HG03378 (cell line): ENCODE measurements at regions not wholly inside any gene's neighbourhood (a gene's known extent, or its start where the extent isn't known, plus 50 kb on each side); places are given as distances from the start of the nearest gene placed in this dataset.

ENCODE experiments used
- ATAC-seq: cut with Tn5 transposase; IDR thresholded peaks from one replicate; pipeline ENCODE4 v1.9.1; 2021; ENCODE audit warnings: mild to moderate bottlenecking, moderate library complexity; ENCODE audit not compliant: unreplicated experiment

DNA sequence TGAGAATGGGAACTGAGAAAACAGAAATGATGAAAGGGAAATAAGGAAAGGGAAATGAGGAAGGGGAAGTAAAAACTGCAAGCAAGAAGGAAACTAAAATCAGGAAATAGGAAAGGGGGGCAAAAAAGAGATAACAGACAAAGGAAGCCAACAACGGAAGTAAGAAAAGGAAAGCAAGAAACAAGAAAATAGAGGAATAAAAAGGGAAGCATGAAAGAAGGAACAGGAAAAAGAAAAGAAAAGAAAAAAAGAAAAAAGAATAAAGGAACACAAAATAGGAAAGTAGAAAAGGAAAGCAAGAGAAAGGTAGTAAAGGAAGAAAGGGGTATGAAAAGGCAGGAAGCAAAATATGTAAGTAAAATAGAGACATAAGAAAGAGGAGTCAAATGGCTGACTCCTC is 241.2 kb upstream of the NCKAP5 start:
- ATAC-seq = no peak

GRCh38 chr2:133810559-133810958 is 242.3 kb upstream of the NCKAP5 start:
- ATAC-seq = no peak

DNA sequence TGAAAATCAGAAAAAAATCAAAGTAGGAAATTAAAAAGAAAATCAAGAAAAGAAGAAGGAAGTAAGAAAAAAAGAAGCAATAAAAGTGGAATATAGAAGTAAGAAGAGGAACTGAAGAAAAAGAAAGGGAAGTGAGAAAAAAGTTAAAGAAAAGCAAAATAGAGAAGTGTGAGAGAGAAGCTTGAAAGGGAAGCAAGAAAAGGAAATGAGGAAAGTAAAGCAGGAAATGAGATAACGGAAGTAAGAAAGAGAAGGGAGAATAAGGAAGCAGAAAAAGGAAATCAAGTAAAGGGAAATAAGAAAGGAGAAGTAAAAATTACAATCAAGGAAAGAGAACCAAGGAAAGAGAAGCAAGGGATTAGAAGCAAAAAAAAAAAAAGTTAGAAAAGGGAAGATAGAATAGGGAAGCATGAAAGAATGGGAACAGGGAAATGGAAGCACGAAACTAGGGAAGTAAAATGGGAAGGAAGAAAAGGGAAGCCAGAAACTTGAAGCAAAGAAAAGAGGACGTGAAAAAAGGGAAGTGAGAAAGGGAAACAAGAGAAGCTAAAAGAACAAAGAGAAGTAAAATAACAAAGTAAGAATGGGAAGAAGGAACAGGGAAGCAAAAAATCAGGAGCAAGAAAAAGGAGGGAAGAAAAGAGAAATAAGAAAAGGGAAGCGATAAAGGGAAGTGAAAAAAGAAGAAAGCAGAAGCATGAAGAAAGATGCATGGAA is 243.3 kb upstream of the NCKAP5 start:
- ATAC-seq = no peak

DNA sequence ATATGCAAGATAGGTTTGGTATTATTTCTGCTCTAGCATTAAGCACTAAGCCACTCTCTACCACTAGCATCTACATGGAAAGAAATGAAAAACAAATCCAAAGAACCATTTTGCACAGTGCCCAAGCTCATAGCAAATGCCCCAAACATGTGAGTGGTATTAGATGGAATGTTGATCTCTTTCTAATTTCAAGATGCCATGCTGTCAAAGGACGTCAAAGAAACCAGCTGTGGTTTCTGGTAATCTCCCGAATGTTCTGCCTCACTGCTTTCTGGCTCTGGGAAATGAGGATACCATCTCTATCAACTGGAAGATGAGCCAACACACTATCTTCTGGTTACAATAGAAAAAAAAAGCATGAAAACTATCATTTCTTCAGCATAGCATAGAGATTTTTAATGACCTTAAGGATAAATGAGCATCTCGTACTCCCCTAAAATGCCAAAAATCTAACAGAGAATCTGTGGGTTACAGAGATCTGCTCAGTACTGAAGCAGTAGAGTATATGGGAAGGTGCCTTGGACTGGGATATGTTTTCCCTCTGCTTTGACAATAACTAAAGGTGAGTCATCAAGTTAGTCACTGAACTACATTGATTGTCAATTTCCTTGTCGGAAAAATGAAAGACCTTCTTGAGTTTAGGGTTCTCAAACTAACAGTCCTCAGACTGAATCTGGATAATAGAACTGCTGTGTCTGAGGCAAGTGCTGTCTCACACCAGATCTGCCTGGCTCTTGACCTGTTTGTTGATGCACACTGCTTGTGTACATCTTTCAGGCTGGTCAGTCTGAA is 244.8 kb upstream of the NCKAP5 start:
- ATAC-seq = no peak

DNA sequence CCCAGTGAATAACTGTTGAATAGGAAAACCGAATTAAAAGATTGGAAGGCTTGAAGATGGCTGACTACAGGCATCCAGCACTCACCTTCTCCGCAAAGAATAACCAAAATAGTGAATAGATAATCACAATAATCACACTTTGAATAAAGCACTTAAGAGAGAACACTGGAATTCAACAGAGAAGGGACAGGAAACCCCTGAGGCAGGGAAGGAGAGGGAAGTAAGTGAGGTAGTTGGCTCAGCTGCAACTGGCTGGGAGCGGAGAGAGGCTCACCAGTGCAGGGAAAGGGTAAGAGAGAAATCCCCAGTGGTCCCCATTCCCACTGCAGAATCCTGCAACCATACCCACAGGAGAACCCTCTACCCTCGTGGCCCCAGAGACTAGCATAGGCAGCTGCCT is 246.6 kb upstream of the NCKAP5 start:
- ATAC-seq = no peak

- no peak for ATAC-seq
These were observed 247.8 kb upstream of the NCKAP5 start for GRCh38 chr2:133816037-133816436.

DNA sequence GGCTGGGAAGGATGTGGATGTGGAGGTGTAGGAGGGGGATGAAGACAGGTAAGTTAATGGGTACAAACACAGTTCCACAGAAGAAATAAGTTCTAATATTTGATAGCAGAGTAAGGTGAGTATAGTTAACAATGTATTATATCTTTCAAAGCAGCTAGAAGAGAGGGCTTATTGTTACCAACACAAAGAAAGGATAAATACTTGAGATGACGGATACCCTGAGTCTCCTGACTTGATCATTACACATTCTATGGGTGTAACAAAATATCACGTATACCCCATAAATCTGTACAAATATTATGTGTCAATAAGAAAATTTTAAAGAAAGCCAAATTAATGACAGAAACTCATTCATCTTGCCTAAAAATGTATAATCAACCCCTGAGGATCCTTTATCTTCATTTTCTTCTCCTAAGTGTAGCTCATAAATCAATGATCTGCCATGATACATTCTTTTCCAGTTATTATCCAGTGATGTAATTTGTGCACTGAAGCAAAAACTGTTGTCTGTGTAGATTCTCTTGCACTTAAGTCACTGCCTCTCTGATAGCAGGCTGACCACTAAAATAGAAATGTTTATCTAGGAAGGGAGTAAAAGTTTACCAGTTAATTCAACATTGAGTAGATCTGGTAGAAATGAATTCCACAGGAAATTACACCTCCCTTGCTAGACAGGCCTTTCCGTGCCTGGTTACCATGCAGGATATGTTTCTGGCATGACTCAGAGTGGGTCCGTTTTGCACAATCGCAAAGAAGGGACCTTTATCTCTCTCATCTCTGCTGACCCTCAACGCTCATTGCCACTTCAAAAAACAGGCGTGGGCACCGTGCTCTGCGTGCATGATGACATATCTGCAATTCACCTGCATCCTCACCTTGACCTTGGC is 249.7 kb upstream of the NCKAP5 start:
- no peak for ATAC-seq

- ATAC-seq = no peak
These were observed 250.4 kb upstream of the NCKAP5 start for GRCh38 chr2:133818661-133819060.

DNA sequence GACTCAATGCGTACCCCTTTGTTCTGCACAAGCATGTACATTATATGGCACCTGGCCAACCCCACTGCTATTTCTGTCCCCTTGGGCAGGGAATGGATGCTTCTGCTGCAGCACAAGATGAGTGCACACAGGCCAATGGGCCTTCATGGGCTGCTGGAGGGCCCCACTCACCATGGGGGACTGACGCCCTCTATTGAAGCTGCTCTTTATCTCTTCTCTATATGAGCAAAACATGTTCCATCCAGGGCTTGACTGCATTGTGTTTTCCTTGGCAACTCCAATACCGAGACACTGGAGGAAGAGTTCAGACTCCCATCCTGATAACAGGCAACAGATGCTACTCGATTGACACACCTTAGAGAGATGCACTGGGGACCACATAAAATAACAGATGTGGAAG is 251.6 kb upstream of the NCKAP5 start:
- ATAC-seq = no peak

- no peak for ATAC-seq
These were observed 253.0 kb upstream of the NCKAP5 start for GRCh38 chr2:133821107-133821760.

DNA sequence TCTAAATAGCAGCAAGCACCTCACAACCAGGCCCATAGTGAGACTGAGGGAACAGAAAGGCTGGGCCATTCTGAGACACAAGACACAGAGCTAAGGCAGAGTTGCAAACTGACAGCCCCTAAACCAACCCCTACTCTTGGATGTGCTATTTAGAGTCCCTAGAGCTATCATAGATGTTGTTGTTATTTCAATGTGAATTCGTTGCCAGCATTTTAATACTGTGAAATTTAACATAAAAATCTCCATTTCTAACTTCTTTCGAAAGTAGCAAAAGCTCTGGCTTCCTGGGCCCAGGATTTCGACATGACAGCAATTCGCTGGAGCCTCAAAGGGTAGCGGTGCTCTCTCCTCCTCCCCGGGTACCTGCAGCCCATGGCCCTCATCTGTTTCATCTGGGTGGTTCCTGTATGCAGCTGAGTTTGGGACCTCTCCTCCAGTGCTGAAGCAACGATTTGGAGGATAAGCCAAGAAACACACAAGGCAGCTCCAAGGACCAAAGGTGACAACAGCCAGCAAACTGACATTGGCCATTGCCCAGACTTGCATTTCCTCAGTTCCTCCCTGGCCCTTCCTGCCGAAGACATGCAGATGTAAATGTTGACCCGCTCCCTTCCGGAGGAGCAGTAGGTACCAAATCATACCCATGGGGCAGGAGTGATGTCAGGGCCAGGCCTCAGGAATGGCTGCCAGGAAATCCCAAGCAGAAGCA is 254.4 kb upstream of the NCKAP5 start:
- ATAC-seq = no peak

GRCh38 chr2:133823226-133823550 is 254.9 kb upstream of the NCKAP5 start:
- ATAC-seq = no peak

GRCh38 chr2:133824869-133825268 is 256.6 kb upstream of the NCKAP5 start:
- ATAC-seq = no peak

DNA sequence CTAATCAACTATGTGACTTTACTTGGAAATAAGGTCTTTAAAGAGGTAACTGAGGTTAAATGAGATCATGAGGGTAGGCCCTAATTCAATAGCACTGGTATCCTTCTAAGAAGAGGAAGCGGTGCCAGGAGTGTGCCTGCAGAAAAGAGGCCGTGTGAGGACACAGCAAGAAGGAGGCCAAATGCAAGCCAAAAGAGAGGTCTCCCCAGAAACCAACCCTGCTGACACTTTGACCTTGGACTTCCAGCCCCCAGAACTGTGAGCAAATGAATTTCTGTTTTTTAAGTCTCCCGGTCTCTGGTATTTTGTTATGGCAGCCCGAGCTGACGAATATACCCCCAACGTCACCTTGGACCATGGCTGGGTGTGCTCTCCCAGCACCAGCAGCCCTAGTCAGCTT is 257.5 kb upstream of the NCKAP5 start:
- no peak for ATAC-seq

DNA sequence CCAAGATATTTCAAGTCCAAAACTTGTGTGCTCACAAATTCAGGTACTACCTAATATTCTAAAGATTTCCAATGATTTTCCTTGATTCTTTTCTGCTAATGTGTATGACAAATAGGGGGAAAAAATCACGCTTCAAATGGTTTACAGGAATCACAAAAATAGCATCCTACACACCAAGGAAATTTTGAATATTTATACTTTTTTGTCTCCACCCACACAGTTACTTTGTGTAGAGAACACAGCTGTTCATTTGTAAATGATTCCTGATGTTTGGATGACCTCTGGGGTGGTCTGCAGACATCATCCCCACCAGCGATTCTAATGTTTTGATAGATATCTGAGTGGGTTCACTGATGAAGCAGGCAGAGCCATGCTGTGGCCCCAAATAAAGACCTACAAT is 260.6 kb upstream of the NCKAP5 start:
- ATAC-seq = no peak

- no peak for ATAC-seq
These were observed 261.3 kb upstream of the NCKAP5 start for GRCh38 chr2:133829450-133830020.

DNA sequence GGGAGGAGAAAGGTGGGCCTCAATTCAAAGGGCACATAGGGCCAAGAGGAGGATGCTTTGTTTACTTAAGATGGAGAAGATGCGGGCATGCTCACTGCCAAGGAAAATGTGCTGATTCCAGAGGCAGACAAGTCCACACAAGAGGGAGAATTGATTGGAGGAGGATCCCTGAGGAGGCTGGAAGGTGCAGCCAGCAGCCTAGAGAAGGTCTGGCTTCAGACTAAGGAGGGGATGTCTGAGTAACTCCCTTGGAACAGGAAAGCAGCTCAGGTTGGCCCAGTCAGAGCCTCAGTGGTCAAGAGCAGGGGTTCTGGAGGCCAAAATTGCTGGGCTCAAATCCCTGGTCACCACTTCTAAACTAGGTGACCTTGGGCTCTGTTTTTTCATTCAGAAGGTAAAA is 265.5 kb upstream of the NCKAP5 start:
- ATAC-seq = no peak

- ATAC-seq = no peak
These were observed 267.8 kb upstream of the NCKAP5 start for GRCh38 chr2:133835821-133836619.

DNA sequence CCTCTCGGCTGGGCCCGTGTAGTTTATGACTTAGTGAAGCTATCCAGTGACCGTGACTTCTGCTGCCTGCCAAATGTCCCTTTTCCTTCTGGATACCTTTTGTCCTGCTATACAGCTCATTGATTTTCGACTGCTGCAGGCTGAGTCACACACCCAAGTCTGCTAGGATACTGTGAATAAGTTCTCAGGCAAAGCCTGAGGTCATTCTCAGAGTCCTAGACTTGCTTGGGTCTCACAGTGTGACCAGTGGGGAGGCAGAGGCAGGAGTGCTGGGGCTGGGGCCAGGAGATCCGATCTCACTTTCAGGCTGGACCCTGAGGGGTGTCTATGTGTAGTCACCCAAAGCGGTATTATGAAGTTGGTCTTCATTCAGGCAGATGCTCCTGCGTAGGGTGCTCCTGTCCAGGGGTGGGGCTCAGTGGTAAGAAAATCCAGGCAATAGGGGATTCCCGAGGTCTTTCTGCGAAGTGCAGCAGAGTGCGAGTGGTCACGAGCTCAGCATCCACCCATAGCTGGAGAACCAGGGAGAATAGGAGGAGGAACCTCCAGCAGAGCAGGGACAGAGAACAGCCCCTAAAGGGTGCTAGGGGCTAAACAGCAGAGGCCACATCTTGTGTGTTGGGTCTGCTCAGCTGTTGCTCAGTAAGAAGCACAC is 268.6 kb upstream of the NCKAP5 start:
- ATAC-seq = no peak
